ENCODE measurements at regions not wholly inside any gene's neighbourhood (a gene's known extent, or its start where the extent isn't known, plus 50 kb on each side); places are given as distances from the start of the nearest gene placed in this dataset.

DNA sequence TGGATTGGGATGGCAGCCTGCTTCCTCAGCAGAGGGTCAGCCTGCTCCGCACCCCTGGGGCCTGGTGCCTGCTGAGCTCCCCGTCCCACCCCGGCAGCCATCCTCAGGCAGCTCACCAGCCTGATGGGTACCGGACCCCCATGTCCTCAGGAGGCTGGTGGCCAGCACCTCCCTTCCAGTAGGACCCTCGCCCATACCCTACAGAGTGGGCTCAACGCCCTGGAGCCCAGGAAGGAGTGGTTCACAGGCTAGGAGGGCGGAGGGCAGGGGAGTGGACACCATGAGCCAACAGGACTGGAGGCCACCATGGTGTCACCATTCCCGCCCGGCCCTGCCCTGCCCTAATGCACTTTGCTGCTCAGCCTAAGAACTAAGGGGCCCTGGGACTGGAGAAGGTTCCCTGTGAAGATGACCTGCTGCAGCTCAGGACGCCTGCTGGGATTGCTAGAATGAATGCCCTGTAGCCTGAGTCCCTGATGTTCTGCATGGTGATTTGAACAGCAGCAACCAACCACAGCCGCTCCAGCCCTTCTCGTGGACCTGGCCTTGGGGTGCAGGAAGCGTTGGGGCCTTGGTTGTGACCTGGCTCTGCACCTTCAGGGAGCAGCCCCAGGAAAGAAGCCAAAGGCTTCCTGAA is 1080.8 kb downstream of the BRD1 start:
- Histone ChIP-seq H2AFZ (ENCODE audit: low read length) (no peak overlapping the region), H3K79me2 (ENCODE audit: insufficient read depth, low read length) (peaks cover 3% of the 10 kb centered on the region), H3K36me3 (replicated peaks in 1 of 2; ENCODE audit: control insufficient read depth in 1 of 2, insufficient read depth in 2 of 2, low read length in 2 of 2) (peaks cover 5 to 10% of the 10 kb centered on the region in 2 experiments; a peak in 4 of 5 replicates), H3K27me3 (ENCODE audit: control insufficient read depth in 1 of 2, insufficient read depth in 2 of 2, low read length in 2 of 2) (no peaks in the 10 kb centered on the region), H3K9me3 (ENCODE audit: low read length) (no peaks in the 10 kb centered on the region), H3K27ac (ENCODE audit: extremely low read length, insufficient read depth, low read length) (no peak overlapping the region), H4K20me1 (ENCODE audit: insufficient read depth, low read length) (peaks cover 30% of the 10 kb centered on the region; the same call in 1 of the 2 replicates), H3K4me3 (replicated peaks in 1 of 3; ENCODE audit: insufficient read depth in 1 of 3, low read depth in 2 of 3, low read length in 3 of 3) (no peak overlapping the region), H3K9ac (ENCODE audit: insufficient read depth, low read depth, low read length) (no peak overlapping the region), H3K4me1 (ENCODE audit: insufficient read depth, low read length) (no peaks in the 10 kb centered on the region), H3K4me2 (ENCODE audit: low read depth, low read length) (no peak overlapping the region)
- ChIA-PET CTCF (ENCODE audit: low intra/inter-chr PET ratio, low total read pairs) (no interaction called here), POLR2A (no interaction called here)
- ATAC-seq (no peak), FAIRE-seq (no peak), DNase-seq (ENCODE audit: low spot score) (no peak)
- TF ChIP-seq GLI4 (CRISPR knock-in tag; IDR thresholded peaks at IDR 0.05; ENCODE audit: borderline replicate concordance) (no peak), ZNF781 (CRISPR knock-in tag; IDR thresholded peaks at IDR 0.05; ENCODE audit: borderline replicate concordance, not compliant biosample characterization) (no peak), ZMAT3 (CRISPR knock-in tag; conservative IDR thresholded peaks at IDR 0.05) (no peak), ZNF138 (CRISPR knock-in tag; IDR thresholded peaks at IDR 0.05; ENCODE audit: low read depth) (no peak), FOSL2 (CRISPR knock-in tag; IDR thresholded peaks at IDR 0.05) (no peak), CAMTA2 (CRISPR knock-in tag; IDR thresholded peaks at IDR 0.05; ENCODE audit: borderline replicate concordance) (no peak), SIN3A (IDR thresholded peaks at IDR 0.05; ENCODE audit: borderline replicate concordance, low read depth, low read length) (no peak), TEAD3 (CRISPR knock-in tag; optimal IDR thresholded peaks at IDR 0.05; ENCODE audit: borderline replicate concordance) (no peak), ARNT2 (CRISPR knock-in tag; IDR thresholded peaks at IDR 0.05; ENCODE audit: low read depth) (no peak), YEATS2 (CRISPR knock-in tag; IDR thresholded peaks at IDR 0.05; ENCODE audit: borderline replicate concordance) (no peak), ZNF263 (CRISPR knock-in tag; IDR thresholded peaks at IDR 0.05) (no peak)
- TF ChIP-seq, protein P1, sequence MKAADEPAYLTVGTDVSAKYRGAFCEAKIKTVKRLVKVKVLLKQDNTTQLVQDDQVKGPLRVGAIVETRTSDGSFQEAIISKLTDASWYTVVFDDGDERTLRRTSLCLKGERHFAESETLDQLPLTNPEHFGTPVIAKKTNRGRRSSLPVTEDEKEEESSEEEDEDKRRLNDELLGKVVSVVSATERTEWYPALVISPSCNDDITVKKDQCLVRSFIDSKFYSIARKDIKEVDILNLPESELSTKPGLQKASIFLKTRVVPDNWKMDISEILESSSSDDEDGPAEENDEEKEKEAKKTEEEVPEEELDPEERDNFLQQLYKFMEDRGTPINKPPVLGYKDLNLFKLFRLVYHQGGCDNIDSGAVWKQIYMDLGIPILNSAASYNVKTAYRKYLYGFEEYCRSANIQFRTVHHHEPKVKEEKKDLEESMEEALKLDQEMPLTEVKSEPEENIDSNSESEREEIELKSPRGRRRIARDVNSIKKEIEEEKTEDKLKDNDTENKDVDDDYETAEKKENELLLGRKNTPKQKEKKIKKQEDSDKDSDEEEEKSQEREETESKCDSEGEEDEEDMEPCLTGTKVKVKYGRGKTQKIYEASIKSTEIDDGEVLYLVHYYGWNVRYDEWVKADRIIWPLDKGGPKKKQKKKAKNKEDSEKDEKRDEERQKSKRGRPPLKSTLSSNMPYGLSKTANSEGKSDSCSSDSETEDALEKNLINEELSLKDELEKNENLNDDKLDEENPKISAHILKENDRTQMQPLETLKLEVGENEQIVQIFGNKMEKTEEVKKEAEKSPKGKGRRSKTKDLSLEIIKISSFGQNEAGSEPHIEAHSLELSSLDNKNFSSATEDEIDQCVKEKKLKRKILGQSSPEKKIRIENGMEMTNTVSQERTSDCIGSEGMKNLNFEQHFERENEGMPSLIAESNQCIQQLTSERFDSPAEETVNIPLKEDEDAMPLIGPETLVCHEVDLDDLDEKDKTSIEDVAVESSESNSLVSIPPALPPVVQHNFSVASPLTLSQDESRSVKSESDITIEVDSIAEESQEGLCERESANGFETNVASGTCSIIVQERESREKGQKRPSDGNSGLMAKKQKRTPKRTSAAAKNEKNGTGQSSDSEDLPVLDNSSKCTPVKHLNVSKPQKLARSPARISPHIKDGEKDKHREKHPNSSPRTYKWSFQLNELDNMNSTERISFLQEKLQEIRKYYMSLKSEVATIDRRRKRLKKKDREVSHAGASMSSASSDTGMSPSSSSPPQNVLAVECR (CRISPR knock-in tag; IDR thresholded peaks at IDR 0.05; ENCODE audit: borderline replicate concordance) = no peak
- TF ChIP-seq, protein P2, sequence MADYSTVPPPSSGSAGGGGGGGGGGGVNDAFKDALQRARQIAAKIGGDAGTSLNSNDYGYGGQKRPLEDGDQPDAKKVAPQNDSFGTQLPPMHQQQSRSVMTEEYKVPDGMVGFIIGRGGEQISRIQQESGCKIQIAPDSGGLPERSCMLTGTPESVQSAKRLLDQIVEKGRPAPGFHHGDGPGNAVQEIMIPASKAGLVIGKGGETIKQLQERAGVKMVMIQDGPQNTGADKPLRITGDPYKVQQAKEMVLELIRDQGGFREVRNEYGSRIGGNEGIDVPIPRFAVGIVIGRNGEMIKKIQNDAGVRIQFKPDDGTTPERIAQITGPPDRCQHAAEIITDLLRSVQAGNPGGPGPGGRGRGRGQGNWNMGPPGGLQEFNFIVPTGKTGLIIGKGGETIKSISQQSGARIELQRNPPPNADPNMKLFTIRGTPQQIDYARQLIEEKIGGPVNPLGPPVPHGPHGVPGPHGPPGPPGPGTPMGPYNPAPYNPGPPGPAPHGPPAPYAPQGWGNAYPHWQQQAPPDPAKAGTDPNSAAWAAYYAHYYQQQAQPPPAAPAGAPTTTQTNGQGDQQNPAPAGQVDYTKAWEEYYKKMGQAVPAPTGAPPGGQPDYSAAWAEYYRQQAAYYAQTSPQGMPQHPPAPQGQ (CRISPR knock-in tag; IDR thresholded peaks at IDR 0.05; ENCODE audit: borderline replicate concordance) = no peak
- no TSS peak for BruUV-seq (replicated peaks)
- in situ Hi-C loops (cut with HindIII; ENCODE audit: extremely low pct_ligation_motif_present, low pct_unique_long_range_greater_than_20kb) = no loop called here
- WGBS (ENCODE audit: low lambda C conversion rate) = 94% methylated on average over 5 of the region's 13 CpGs
- intact Hi-C loops (cut with micrococcal nuclease; ENCODE audit: unreplicated experiment) = no loop called here

All from HepG2 (cell line).